ENCODE measurements at regions not wholly inside any gene's neighbourhood (a gene's known extent, or its start where the extent isn't known, plus 50 kb on each side); places are given as distances from the start of the nearest gene placed in this dataset.
"Not testable (repeated sequence)": the region's sequence is repeated elsewhere in the genome, so short reads cannot be mapped to it uniquely, and the experiment has no call there.

- DNase-seq (ENCODE audit: low read depth): no peak
These were observed 386.5 kb upstream of the SPRY2 start for GRCh38 chr13:80727321-80727975.

- DNase-seq (ENCODE audit: low read depth): no peak
These were observed 385.9 kb upstream of the SPRY2 start for GRCh38 chr13:80726868-80727267.

GRCh38 chr13:80721689-80722088 is 380.8 kb upstream of the SPRY2 start:
- DNase-seq (ENCODE audit: low read depth): no peak

- no peak for DNase-seq (ENCODE audit: low read depth)
These were observed 378.0 kb upstream of the SPRY2 start for GRCh38 chr13:80718970-80719369.

GRCh38 chr13:80717776-80718175 is 376.9 kb upstream of the SPRY2 start:
- DNase-seq (ENCODE audit: low read depth): no peak

- DNase-seq (ENCODE audit: low read depth): no peak
These were observed 375.7 kb upstream of the SPRY2 start for GRCh38 chr13:80716610-80717081.

GRCh38 chr13:80712026-80712425 is 371.1 kb upstream of the SPRY2 start:
- no peak for DNase-seq (ENCODE audit: low read depth)

GRCh38 chr13:80708791-80709190 is 367.9 kb upstream of the SPRY2 start:
- no peak for DNase-seq (ENCODE audit: low read depth)

- no peak for DNase-seq (ENCODE audit: low read depth)
These were observed 366.4 kb upstream of the SPRY2 start for GRCh38 chr13:80707000-80707983.

- no peak for DNase-seq (ENCODE audit: low read depth)
These were observed 365.2 kb upstream of the SPRY2 start for GRCh38 chr13:80706164-80706471.

GRCh38 chr13:80705371-80706163 is 364.6 kb upstream of the SPRY2 start:
- DNase-seq (ENCODE audit: low read depth): no peak

GRCh38 chr13:80704369-80704768 is 363.4 kb upstream of the SPRY2 start:
- no peak for DNase-seq (ENCODE audit: low read depth)

GRCh38 chr13:80695841-80696240 is 354.9 kb upstream of the SPRY2 start:
- DNase-seq (ENCODE audit: low read depth): no peak

GRCh38 chr13:80691814-80692213 is 350.9 kb upstream of the SPRY2 start:
- not testable (repeated sequence) for DNase-seq (ENCODE audit: low read depth)

- no peak for DNase-seq (ENCODE audit: low read depth)
These were observed 349.3 kb upstream of the SPRY2 start for GRCh38 chr13:80690208-80690607.

GRCh38 chr13:80688593-80688992 is 347.7 kb upstream of the SPRY2 start:
- no peak for DNase-seq (ENCODE audit: low read depth)

- no peak for DNase-seq (ENCODE audit: low read depth)
These were observed 345.0 kb upstream of the SPRY2 start for GRCh38 chr13:80685942-80686341.

GRCh38 chr13:80684217-80684991 is 343.5 kb upstream of the SPRY2 start:
- no peak for DNase-seq (ENCODE audit: low read depth)

- DNase-seq (ENCODE audit: low read depth): no peak
These were observed 339.9 kb upstream of the SPRY2 start for GRCh38 chr13:80680786-80681366.

- DNase-seq (ENCODE audit: low read depth): no peak
These were observed 338.5 kb upstream of the SPRY2 start for GRCh38 chr13:80679423-80679822.

GRCh38 chr13:80677227-80677626 is 336.3 kb upstream of the SPRY2 start:
- DNase-seq (ENCODE audit: low read depth): no peak
